GM19240 (cell line): ENCODE measurements at regions not wholly inside any gene's neighbourhood (a gene's known extent, or its start where the extent isn't known, plus 50 kb on each side); places are given as distances from the start of the nearest gene placed in this dataset.

Source experiments
- DNase-seq: peaks from one replicate; pipeline ENCODE4 v3.0.0; 2011; ENCODE audit warnings: low spot score; ENCODE audit not compliant: insufficient read length

DNA sequence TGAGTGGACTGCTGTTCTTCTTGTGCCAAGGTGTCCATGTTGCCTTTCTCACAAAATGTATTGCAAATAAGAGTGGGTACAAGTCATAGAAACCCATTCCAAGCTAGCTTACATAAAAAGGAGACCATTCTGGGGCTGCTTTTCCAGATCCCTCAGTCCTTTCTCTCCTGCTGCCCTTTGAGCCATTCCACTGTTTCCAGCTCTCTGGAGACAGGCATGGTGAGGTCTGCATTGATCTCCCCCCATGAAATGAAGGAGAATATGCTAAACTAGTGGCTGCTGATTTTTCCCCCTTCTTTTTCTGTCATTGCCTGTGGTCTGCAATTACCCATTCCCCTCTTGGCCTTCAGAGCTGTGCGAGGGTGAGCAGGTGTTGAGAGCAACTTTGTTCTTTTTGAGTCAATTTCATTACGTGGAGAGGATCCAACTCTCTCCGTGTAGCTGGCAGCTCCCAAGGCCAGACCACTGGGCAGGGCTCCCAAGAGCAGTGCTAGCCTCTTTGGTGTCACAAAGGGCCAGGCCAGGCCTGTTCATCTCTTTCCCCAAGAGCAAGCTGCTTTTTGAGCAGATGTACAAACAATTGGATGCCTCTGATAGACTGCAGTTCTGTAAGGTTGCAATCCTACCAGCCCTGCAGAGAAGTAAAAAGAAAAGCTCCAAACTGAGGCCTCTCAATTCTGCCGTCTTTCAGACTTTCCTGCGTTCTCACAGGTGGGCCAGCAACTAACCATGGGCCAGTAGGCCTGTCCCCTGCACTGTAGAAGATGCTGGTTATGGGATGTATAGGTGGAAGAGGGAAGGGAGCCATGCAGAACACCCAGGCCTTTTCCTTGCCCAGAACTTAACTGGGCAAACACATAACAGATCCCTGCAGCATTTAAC is 96.1 kb upstream of the ARMC2 start:
- DNase-seq = no peak

DNA sequence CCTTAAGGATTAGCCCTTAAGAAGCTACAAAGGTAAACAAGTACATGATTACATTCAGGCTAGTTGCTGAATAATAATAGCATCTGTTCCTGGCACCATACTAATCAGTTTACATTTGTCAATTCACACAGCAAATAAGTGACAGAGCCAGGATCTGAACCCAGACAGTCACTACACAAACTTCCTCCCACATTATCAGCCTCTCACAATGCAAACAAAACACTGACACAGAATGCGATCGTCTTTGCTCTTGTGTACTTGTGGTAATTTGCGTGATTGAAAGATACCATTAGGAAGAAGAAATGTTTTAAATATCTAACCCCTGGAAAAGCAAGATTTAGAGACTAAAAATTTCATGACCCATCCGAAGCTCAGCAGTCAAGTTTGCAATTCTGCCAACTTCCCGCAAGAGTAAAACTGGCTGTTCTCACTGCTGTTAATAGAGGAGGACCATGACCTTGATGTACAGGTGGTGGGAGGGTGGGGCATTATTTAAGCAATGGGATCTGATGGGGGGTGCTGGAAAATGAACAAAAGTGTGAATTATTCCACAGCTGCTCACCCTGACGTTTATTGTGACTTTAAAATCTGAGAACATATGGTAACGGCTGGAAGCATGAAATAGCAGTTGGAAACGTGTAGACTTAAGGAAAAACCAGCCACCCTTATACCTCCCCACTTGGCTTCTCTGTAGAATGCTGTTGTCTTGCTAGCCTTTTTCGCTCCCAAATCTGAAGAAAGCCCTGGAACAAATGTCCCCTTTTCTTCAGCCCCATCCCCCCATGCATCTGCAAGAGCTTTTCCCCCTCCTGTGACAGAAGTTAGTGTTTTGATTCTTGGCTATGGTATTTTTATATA is 95.3 kb upstream of the ARMC2 start:
- no peak for DNase-seq

DNA sequence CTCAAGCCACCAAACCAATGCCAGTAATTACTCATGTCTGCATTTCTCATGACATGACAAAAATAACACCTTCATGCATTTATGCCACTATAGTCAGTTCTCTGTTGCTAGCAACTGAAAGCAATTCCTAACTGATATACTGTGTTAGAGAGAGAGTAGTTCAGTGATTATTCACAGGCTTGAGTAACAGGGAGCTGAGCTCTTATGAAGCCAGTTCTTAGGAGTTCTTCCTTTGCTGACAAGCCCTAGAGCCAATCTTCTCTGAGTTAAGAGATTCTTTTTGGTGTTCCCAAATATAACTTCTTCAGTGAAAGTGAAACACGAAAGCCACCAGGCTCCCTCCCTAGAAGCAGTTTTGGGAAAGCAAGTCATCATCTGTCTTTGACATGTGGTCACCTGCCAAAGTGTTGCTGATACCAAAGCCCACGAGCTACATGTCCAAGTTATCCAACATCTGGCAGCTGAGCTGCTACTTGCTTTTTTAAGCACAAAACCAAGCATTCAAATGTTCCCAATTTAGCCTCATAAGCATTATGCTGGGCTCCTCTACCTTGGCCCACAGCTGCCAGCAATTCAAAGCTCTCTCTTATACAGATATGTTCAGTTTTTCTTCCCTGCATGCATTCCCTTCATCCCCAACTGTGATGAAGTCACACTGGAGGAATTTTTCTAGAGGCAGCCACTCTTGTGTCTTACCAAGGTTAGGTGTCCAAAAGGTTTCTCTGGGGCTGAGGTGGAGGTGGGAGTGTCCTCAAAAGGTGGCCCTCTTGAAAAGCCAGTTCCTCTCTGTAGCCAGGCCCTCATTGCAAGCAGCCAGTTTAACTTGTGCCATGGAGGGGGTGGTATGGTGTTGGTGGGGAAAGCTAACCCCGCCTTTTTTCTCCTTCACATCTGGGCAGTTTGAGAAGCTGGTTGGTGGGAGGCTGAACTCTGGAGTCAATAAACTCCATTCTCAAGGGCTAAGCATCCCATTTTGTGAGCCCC is 92.7 kb upstream of the ARMC2 start:
- no peak for DNase-seq

DNA sequence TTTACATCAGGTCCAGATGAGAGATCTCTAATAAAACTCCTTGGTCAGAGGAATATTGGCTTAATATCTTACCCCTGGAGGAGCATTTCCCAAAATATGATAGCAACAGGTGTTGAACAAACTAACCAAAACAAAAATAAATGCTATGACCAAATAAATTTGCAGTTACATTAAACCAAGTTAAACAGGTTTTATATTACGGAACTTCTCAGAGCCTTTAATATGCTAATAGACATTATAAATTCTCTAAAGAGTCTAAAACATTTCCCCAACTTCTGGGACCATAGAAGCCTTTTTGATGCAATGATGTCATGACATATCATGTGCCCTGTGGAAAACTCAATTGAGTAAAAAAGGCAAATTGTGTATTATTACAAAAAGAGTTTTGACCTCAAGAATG is 90.9 kb upstream of the ARMC2 start:
- no peak for DNase-seq

DNA sequence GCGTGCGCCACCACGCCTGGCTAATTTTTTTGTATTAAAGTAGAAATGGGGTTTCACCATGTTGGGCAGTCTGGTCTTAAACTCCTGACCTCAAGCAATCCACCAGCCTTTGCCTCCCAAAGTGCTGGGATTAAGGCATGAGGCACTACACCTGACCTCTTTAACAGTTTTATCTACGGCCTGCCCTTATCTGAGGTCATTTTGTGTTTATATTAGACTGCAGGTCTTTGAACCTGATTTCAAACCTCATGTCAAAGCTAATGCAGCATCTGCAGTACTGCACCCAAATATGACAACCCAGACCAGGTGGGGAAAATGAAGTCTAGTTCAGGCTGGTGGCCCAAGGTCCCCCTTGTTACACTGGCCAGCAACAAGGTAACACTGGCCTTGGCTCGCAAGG is 89.3 kb upstream of the ARMC2 start:
- DNase-seq = no peak

DNA sequence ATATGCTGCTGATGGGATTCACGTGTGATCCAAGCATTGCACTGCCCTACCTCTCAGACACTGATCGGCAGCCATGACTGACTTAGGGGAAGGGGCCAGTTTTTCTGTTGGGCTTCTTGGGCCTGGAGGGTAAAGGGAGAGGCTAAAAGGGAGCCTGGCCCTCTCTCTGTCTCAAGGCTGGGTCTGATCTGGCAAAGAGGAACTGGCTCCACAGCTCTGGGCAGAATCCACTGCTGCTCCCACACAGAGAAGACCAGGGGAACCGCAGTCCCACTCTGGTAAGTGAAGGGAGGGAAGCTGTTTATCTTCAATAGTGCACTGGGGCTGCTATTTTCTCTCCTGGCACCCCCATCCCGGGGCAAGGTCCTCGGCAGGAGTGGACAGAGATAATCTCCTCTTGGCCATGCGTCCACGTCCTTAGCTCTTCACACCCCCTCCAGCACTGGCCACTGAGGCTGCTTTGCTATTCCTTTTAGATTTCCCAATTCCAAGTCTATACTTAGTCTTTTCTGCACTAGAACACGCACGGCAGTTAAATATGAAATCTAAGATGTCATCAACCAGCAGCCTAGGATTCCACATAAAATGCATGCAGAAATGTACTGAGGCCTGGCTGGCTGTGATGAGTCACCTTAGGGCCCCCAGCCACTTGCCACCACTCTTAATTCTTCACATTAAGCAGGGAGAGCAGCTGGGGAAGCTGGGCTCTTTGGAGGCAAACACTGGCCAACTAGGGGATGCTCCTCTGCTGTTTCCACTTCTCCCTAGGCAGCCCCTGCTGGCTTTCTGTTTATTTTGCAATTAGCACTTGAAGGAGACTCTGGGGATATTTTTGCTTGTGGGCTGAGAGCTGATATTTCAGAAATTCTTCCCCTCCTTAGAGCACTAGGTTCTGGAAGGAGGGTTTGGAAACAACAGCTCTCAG is 87.8 kb upstream of the ARMC2 start:
- no peak for DNase-seq

DNA sequence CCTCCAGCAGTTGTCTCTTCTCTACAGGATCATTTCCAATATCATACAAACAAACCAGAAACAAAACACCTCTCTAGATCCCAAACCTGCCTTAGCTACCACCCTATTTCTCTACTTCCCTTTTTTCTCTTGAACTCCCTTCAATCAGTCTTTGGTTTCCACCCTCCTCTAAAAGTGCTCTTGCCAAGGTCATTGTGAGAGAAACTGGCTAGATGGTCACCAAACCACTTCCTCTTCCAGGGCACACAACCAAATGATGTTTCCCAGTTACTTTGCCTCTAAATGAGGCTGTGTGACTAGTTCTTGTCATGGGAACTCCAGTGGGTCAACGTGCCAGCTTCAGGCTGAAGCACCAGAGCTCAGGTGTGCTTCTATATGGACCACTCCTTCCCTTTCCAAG is 85.8 kb upstream of the ARMC2 start:
- no peak for DNase-seq

DNA sequence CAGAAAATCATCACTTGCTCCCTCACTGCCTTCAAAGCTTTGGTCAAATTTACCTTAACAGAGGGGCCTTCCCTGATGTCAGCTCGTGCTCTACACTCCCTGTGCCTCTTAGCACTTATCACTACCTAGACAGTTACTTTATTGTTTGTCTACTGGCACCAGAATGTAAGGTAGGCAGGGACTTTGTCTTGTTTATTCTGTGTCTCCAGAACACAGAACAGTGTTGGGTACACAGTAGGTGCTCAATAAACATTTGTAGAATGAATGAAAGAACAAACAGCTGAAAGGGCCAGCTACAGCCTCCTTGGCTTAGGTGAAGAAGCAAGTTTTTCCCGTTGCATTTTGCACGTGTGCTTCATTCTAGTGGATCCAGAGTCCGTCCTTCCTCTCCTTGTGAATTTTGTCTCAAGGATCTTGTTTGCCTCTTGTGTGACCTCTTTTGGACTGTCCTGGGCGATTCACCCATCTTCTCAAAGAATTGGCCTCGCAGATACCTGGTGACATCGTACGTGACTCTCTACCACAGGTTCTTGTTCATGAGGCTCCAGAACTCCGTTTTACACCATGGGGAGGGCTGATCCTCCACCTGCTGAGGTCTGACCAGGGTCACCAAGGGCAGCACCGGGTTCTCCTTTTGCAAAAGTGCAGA is 84.2 kb upstream of the ARMC2 start:
- no peak for DNase-seq

DNA sequence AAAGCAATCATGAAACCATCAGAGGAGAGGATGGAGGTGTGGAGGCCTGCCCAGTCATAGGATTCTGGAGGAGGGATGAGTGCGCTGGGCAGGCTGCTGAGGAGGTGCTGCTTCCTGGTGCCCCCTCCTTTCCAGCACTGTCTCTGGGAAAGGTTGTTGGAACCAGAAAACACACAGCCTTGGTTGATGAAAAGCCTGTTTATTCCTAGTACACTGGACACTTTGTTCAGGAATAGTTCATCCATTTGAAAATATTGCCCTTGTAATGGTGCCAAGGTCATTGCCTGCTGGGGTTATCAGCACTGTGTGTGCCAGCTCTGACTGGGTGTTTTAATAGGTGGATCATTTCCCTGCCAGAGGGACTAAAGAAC is 83.7 kb upstream of the ARMC2 start:
- no peak for DNase-seq

DNA sequence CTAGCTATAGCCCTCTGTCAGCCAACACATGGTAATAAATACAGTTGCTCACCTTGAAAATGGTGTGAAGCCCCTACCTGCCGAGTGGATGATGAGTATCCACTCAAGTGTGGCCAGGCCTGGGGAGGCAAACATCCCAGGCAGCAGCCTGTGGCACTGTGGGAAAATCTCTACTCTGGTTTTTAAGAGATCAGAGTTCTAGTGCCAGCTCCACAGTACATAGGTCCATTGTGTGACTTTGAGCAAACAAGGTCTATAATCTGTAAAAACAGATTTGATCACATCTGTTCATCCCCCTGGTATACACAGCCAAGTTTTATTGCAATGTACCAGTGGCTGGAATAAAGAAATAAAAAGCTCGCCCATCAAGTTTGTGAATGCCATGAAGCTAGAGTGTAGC is 82.7 kb upstream of the ARMC2 start:
- DNase-seq = no peak

DNA sequence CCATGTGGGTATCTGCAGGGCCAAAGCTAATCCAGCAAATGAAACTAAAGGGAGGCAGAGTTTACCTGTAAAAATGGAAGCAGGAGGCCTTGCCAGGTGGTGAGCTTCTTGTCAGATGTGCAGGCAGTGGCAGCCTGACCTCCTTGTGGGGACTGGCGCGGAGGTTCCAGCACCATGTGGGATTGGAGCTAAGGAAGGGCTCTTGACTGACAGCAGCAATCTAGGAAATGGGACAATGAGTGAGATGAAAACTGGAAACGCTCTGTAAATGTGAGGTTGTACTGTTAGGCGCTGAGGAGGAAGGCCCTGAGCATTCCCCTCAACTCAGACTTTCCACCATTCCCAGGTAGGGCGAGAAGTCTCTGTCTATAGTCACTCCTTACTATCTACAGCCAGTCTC is 81.8 kb upstream of the ARMC2 start:
- no peak for DNase-seq

DNA sequence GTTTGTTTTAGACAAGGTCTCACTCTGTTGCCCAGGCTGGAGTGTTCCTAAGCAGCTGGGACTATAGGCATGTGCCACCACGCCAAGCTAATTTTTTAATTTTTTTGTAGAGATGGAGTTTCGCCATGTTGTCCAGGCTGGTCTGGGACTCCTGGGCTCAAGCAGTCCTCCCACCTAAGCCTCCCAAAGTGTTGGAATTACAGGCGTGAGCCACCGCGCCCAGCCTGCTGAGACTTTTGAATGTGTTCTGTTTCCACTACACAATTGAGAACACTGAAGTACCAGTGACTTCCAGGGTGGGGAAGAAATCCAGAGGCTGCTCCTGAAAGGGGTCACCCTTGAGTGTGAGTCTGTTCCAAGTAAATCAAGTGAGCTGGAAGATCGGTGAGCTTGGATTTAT is 81.3 kb upstream of the ARMC2 start:
- DNase-seq = no peak

DNA sequence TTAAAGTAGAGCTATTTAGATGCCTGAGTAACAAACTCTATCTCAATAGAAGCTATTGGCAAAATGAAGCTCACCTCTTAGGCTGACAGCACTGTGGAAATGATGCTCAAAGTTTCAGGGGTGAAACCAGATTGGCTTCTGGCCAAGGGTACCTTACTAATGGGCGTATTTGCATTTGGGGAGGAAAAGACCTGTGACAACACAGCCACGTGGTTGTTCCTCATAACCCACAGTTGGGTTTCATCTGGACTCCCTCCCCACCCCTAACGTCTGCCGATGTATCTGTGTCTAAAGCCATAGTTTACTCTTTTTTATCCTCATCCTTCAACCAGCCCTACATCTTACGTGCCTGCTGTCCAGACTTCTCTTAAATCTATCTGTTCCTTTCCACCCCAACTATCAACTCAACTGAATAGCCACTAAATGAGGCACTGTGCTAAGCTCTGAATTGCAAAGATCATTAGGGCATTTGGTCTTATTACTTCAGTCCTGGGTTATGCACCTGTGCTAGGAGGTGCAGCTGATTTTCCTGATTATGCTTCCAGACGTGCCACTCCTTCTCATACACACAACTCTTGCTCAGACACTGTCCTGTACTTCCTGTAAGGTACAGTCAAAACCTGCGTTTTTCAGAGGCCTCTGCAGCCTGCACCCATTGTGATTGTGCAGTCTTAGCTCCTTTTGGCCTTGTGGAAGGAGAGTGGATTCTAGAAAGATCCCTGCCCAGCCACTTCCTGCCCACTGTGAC is 80.6 kb upstream of the ARMC2 start:
- DNase-seq = no peak

DNA sequence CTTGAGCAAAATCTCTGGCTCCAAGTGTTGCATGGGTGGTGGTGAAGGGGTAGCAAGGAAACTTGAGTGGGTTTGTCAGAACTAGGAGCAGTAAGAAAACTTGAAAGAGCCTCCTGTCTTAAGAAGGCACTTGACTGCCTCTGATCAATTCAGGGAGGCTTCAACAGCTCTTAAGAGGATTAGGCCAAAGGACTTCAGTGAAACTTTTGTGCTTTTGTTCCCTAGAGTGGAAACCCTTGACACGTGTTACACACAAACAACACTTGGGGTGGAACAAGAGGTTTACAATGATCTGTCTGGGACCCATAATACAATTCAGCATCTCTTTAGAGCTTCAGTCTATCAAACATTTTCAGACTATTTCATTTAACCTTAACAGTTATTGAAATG is 80.1 kb upstream of the ARMC2 start:
- DNase-seq = no peak

DNA sequence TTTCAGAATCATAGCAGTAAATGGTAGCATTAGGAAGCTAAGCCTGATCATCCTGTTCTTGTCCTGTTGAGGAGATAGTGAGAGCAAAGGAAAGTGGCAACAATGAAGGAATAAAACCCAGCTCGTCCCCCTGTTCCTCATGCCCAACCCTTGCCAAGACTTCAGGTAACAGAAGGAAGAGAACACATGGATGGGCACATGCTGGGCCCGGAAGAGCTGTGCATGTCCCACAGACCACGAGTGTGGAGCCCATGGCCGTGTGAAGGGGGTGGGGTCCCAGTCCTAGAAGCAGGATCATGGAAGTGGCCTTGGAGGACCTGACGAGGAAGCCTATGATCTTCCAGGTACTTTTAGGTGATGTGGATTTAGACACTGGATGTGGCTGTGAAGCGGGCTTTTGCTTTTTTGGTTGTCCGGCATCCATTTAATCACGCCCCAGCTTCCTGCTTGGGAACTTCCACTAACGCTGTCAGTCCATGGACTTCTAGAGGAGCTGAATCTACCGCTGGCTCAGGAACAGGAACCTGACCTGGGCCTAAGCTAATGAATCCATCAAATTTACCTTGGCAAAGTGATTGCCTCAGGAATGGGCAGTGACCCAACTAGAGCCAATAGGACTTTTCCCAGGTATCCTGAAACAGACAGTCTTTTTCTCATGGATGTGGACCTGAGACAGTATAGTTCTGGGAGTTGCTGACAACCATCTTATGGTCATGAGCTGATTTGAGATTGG is 79.3 kb upstream of the ARMC2 start:
- no peak for DNase-seq

DNA sequence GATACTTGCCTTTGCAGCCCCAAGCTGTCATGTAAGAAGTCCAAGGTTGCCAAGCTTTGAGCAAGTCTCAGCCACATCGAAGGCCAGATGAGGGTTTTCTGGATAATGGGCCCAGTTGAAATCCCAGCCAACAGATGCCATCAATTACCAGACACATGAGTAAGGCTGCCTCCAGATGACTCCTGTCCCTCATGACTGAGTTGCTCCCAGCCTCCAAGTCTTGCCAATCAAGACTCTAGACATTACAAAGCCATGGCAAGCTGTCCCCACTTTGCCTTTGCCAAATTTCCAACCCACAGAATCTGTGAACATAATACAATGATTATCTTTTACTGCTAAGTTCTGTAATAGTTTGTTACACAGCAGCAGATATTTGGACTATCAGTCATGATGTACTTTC is 76.8 kb upstream of the ARMC2 start:
- DNase-seq = no peak

DNA sequence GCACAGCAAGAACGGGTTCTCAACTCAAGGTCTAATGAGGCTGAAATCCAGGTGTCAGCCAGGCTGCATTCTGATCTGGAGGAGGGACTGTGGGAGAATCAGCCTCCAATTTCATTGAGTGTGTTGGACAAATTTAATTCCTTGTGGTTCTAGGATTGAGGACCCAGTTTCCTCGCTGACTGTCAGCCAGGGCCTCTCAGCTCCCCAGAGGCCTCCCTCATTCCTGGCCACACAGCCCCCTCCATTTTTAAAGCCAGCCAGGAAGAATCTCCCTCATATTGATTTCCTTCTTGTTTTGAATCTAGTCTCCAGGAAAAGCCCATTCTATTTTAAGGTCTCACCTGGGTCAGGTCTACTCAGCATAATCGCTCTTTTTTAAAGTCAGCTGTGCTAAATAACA is 73.7 kb upstream of the ARMC2 start:
- DNase-seq = no peak

DNA sequence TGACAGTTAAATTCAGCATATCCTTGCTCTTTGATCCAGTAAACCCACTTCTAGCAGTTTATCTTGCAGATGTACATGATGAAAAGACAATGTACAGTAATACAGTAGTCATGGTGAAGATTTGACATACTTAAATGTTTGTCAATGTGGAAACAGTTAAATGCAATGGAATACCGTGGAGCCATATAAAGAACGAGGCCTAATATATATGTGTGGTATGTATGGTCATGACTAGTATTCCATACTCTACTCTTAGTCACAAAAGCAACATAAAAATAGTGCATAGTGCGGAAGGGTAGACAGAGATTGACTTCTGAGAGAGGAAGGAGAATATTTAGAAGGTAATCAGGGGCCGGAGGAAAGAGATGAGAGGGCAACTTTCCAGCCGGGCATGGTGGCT is 70.7 kb upstream of the ARMC2 start:
- DNase-seq = no peak
